Panc1 (cell line): ENCODE measurements at regions not wholly inside any gene's neighbourhood (a gene's known extent, or its start where the extent isn't known, plus 50 kb on each side); places are given as distances from the start of the nearest gene placed in this dataset.

Experiments
- ATAC-seq: fragments of 200-7000 bp; cut with Tn5 transposase; 2 replicates; pipeline ENCODE4 v1.9.1; 2020; ENCODE audit warnings: mild to moderate bottlenecking, moderate library complexity
- BruUV-seq: library from RNA; stranded (reverse); fragments of 400-500 nt; replicated peaks from 2 replicates; lab custom pipeline; 2021; lab: Mats Ljungman, UMichigan
- CTCF ChIA-PET: fragments of 300-600 bp; sonication (Branson Sonifier 250); formaldehyde crosslinking; loops from one replicate; lab custom pipeline; 2022; ENCODE audit warnings: antibody characterized with exemption; lab: Charles Lee
- POLR2A ChIA-PET: fragments of 300-600 bp; sonication (Branson Sonifier 250); formaldehyde crosslinking; loops from one replicate; lab custom pipeline; 2022; ENCODE audit warnings: antibody characterized with exemption; lab: Charles Lee
- DNase-seq: peaks from one replicate; pipeline ENCODE4 v3.0.0-alpha.2; 2010; ENCODE audit warnings: low read depth, low spot score
- H3K27ac ChIP-seq: 2 replicates; pipeline ENCODE4 v1.5.1; 2011; ENCODE audit warnings: mild to moderate bottlenecking, low read length, inconsistent platforms
- H3K27me3 ChIP-seq: fragments of 200-500 bp; sonication (Bioruptor generic); 2 replicates; pipeline ENCODE4 v1.6.0; 2014; ENCODE audit warnings: low read length, inconsistent platforms; ENCODE audit not compliant: control insufficient read depth, insufficient read depth
- H3K36me3 ChIP-seq: fragments of 200-500 bp; sonication (Bioruptor generic); 2 replicates; pipeline ENCODE4 v1.5.1; 2014; ENCODE audit warnings: inconsistent platforms, mild to moderate bottlenecking, low read length, moderate library complexity; ENCODE audit not compliant: control insufficient read depth, insufficient read depth
- H3K4me1 ChIP-seq: 2 replicates; pipeline ENCODE4 v1.5.1; 2011; ENCODE audit warnings: inconsistent platforms, mild to moderate bottlenecking, low read length, moderate library complexity; ENCODE audit not compliant: control insufficient read depth, insufficient read depth
- H3K4me3 ChIP-seq, 2 experiments: 2 replicates each; pipeline ENCODE4 v1.5.1; 2011 to 2012; ENCODE audit warnings: low read depth in 2 of 2, low read length in 2 of 2, mild to moderate bottlenecking in 2 of 2, inconsistent platforms in 1 of 2, moderate library complexity in 1 of 2
- H3K9me3 ChIP-seq: fragments of 200-500 bp; sonication (Bioruptor generic); 2 replicates; pipeline ENCODE4 v1.5.1; 2014; ENCODE audit warnings: low read depth, mild to moderate bottlenecking, inconsistent platforms, low read length, moderate library complexity; ENCODE audit not compliant: control insufficient read depth, insufficient read depth
- CTCF ChIP-seq: fragments of 450-650 bp; IDR thresholded peaks from 2 replicates; pipeline ENCODE4 v1.5.1; 2017; ENCODE audit warnings: mild to moderate bottlenecking
- REST ChIP-seq, 2 experiments: IDR thresholded peaks; 2 replicates each; pipeline ENCODE4 v1.6.1; 2011 to 2012; ENCODE audit warnings: low read depth in 2 of 2, control low read depth in 1 of 2, low read length in 1 of 2, mild to moderate bottlenecking in 1 of 2, moderate library complexity in 1 of 2; ENCODE audit not compliant: insufficient read depth in 1 of 2
- SIN3A ChIP-seq: IDR thresholded peaks from 2 replicates; pipeline ENCODE4 v1.6.1; 2012; ENCODE audit warnings: low read depth, mild to moderate bottlenecking, low read length, moderate library complexity, borderline replicate concordance; ENCODE audit not compliant: insufficient read depth
- TCF7L2 ChIP-seq: IDR thresholded peaks from 2 replicates; pipeline ENCODE4 v1.6.1; 2011; ENCODE audit warnings: mild to moderate bottlenecking, low read depth, low read length, inconsistent platforms
- in situ Hi-C: cut with HindIII; loops from 2 replicates; pipeline ENCODE4 v1.10.0; 2016; ENCODE audit warnings: low sequenced_read_pairs, low pct_unique_long_range_greater_than_20kb
- intact Hi-C: fragments of 100-400 bp; cut with micrococcal nuclease; formaldehyde crosslinking; loops from one replicate; pipeline ENCODE4 v1.10.0; 2022; ENCODE audit not compliant: unreplicated experiment

GRCh38 chr17:78291944-78292910 is 60.8 kb downstream of the TMEM235 start:
- BruUV-seq, result no TSS peak
- intact Hi-C loops, result loop anchor here (10.0 kb wide), 1 partner anchor 133 kb away; no protein-coding TSS in a partner anchor
- CTCF ChIA-PET, result interaction anchor here (0.5 to 0.6 kb wide), 3 partner anchors 11 to 58 kb away, joined by 3 to 8 read pairs (median 4); no protein-coding TSS in a partner anchor

GRCh38 chr17:78290721-78291120 is 59.3 kb downstream of the TMEM235 start:
- Histone ChIP-seq H3K27ac (no peak overlapping the region; the same call in 1 of the 2 replicates), H3K4me3 (no peak overlapping the region), H3K27me3 (no peaks in the 10 kb centered on the region), H3K36me3 (no peaks in the 10 kb centered on the region), H3K9me3 (no peaks in the 10 kb centered on the region), H3K4me1 (peaks cover 20% of the 10 kb centered on the region)
- ChIA-PET CTCF (interaction anchor here (0.7 kb wide), 1 partner anchor 144 kb away, joined by 4 read pairs; no protein-coding TSS in a partner anchor), POLR2A (interaction anchor here (0.5 kb wide), 1 partner anchor 113 kb away, joined by 4 read pairs; no protein-coding TSS in a partner anchor)
- ATAC-seq (no peak), DNase-seq (no peak)
- BruUV-seq, result no TSS peak
- intact Hi-C loops, result loop anchor here (10.0 kb wide), 1 partner anchor 134 kb away; no protein-coding TSS in a partner anchor
- in situ Hi-C loops, result no loop called here
- no peak for TF ChIP-seq CTCF

More at GRCh38 chr17:78291944-78292910, 60.8 kb downstream of the TMEM235 start:
- no peak for ATAC-seq
- Histone ChIP-seq H3K27ac (0 out of 2 replicates have a peak overlapping the region, but pooled peaks have one; percentile 9), H3K4me1 (peaks cover 20% of the 10 kb centered on the region), H3K36me3 (no peaks in the 10 kb centered on the region), H3K4me3 (no peak overlapping the region), H3K9me3 (no peaks in the 10 kb centered on the region), H3K27me3 (no peaks in the 10 kb centered on the region)
- in situ Hi-C loops, result no loop called here
- POLR2A ChIA-PET, result interaction anchor here (0.6 kb wide), 1 partner anchor 52 kb away, joined by 10 read pairs; no protein-coding TSS in a partner anchor
- TF ChIP-seq SIN3A, result no peak
- no peak for TF ChIP-seq TCF7L2
- TF ChIP-seq REST (IDR thresholded peaks at IDR 0.05; ENCODE audit: insufficient read depth in 1 of 2, low read depth in 2 of 2, low read length in 1 of 2), result no peak
- no peak for DNase-seq
